ENCODE measurements at regions not wholly inside any gene's neighbourhood (a gene's known extent, or its start where the extent isn't known, plus 50 kb on each side); places are given as distances from the start of the nearest gene placed in this dataset.

DNA sequence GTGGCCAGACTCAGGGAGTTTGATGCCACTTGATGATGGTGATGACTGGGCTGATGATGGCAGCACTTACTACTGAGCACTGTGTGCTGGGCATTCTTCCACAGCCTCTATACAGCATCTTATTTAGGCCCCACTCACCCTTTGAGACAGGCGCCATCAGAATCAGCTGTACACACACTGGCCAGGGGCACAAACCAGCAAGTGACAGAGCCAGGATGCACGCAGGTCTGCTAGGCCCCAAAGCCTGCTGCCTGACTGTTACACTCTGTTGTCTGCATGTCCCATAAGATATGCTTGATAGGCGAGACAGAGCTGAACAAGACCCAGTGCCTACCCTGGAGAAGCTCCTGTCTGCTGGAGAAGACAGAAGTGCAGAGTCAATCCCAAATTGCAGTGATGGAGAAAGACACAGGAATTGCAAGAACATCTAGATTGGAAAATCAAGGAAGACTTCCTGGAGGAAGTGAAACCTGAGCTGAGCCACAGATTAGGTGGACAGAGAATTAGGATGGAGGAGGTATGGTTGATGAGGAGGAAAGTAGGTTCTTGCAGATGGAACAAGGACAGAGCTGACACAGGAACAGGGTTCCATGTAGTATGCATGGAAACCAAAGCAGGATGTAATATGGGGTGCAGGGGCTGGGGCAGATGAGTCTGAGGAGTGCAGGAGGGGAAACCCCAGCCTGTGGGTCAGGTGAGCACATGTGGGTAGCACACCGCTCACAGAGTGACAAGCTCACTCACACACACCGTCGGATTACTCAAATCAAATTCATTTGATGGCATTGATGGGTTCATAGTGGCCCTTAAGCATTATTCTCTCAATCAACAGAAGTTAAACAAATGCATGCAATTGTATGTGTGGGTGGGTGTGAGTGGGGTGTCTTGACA lies 117.3 kb downstream of the BEGAIN start:
- no peak for DNase-seq (ENCODE audit: low spot score)
- TF ChIP-seq, protein P1, sequence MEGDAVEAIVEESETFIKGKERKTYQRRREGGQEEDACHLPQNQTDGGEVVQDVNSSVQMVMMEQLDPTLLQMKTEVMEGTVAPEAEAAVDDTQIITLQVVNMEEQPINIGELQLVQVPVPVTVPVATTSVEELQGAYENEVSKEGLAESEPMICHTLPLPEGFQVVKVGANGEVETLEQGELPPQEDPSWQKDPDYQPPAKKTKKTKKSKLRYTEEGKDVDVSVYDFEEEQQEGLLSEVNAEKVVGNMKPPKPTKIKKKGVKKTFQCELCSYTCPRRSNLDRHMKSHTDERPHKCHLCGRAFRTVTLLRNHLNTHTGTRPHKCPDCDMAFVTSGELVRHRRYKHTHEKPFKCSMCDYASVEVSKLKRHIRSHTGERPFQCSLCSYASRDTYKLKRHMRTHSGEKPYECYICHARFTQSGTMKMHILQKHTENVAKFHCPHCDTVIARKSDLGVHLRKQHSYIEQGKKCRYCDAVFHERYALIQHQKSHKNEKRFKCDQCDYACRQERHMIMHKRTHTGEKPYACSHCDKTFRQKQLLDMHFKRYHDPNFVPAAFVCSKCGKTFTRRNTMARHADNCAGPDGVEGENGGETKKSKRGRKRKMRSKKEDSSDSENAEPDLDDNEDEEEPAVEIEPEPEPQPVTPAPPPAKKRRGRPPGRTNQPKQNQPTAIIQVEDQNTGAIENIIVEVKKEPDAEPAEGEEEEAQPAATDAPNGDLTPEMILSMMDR (IDR thresholded peaks at IDR 0.05; ENCODE audit: extremely low read depth, missing control alignments) = no peak

DNA sequence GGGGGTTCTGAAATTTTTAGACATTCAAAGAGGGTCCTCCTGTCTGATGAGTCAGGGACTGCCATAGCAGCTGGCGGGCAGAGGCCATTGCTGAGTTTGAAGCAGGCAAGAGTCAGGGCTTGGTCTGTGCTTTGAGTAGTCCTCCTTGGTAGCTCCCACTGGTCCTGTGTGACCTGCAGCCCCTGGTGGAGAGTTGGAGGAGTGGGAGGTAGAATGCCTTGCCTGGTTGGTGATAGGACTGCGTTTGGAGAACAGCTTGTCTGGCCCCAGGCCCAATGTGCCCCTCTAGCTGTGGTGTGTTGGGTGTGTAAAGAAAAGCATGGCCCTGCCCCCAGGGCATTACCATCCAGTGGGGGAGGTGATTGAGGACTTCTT lies 116.7 kb downstream of the BEGAIN start:
- DNase-seq (ENCODE audit: low spot score) = no peak
- TF ChIP-seq, protein P1 (IDR thresholded peaks at IDR 0.05; ENCODE audit: extremely low read depth, missing control alignments) = no peak

DNA sequence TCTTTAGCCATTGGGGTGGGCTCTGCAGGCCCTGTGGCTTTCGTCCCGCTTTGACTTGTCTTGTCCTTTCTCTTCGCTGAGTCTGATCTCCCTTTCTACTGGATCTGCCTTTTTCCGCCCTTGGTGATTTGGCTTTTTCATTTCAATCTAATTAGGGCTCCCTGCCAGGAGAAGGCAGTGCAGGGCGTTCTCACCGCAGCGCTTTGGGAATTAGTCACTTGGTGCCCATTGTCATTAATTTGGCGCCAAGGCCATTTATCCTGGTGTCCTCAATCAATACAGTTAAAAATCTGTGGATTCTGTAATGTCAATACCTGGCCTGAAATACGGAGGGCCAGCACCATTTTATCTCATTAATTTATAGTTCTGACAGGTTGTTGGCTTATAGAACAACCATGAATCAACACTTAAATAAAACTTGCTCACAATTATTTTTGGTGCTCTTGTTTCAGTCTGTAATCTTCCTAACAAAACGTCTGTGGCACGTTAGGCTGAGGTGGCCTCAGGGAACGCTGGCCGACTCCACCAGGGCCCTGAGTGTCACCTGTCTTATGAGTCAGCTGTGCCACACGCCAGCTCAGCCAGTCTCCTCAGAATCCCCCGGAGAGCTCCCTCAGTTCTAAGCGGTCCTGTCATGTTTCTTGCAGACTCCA lies 115.7 kb downstream of the BEGAIN start:
- no peak for DNase-seq (ENCODE audit: low spot score)
- TF ChIP-seq, protein P1 (IDR thresholded peaks at IDR 0.05; ENCODE audit: extremely low read depth, missing control alignments) = no peak

DNA sequence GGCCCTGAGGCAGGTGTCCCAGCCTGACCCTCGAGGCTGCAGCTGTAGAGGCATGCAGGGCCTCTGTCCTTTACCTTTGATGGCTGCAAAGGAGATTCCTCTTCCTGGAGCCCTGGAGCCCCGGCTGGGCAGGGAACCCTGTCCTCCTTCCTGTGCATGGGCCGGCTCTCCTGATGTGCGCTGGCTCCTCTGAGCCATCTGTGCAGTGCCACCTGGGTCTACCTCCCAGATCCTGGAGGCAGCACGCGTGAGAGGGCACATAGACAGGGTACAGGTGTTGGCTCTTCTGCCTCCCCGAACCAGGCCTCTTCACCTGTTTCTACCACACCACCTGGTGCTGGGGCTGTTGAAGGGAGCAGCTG lies 115.1 kb downstream of the BEGAIN start:
- TF ChIP-seq, protein P1 (IDR thresholded peaks at IDR 0.05; ENCODE audit: extremely low read depth, missing control alignments) = no peak
- no peak for DNase-seq (ENCODE audit: low spot score)

DNA sequence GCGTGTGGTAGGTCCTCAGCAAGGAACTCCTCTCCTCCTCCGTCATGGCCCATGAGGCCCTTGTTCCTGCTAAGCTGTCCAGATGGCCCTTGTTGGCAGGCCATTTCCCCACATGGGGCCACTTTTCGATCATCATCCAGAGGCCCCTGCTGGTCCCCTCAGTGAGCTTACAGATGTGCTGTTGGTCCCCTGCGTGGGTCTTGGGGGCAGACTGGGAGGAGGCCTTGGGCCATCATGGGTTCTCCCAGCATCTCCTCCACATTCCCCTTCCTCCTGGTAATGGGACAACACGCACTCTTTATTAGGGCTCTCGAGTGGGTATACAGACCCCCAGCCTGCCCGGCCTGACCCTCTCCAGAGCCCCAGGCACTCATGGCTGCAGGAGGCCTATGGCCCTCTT lies 114.7 kb downstream of the BEGAIN start:
- DNase-seq (ENCODE audit: low spot score) = no peak
- TF ChIP-seq, protein P1 (IDR thresholded peaks at IDR 0.05; ENCODE audit: extremely low read depth, missing control alignments) = no peak

DNA sequence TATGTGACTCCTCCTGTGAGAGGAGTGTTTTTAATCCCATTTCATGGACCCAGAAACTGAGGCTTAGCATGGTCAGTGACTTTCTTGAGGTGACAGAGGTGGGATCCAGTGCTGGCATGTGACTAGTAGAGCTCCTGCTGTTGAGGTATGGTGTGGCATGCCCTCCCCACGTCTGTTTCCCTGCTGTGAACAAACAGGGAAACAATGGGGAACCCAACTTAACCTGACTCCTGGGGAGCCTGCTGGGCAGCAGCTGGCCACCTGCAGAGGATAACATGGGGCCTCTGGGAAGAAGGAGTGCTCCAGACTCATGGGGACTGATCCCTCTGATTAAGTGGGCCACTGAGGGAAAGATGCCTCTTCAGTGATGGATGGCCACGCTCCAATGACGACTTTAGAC lies 114.0 kb downstream of the BEGAIN start:
- DNase-seq (ENCODE audit: low spot score) = no peak
- TF ChIP-seq, protein P1 (IDR thresholded peaks at IDR 0.05; ENCODE audit: extremely low read depth, missing control alignments) = no peak

DNA sequence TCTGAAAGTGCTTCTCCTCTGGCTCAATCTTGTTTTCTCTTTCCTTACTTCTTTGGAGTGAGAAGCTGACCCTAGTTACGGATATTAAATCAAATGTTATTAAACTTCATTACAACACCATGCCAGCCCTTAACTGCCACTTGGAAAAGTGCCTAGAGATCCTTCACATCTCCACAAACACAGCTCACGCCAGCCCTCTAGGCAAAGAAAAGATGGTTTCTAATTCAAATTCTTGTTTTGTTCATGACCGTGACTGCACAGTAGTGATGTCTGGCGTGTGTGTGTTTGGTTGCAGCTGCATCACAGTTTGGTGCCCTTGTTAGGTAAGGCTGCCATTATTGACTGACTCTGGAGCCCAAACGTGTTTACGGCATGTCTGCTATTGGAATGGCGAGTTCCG lies 113.0 kb downstream of the BEGAIN start:
- TF ChIP-seq, protein P1 (IDR thresholded peaks at IDR 0.05; ENCODE audit: extremely low read depth, missing control alignments) = no peak
- no peak for DNase-seq (ENCODE audit: low spot score)
